ENCODE measurements at regions not wholly inside any gene's neighbourhood (a gene's known extent, or its start where the extent isn't known, plus 50 kb on each side); places are given as distances from the start of the nearest gene placed in this dataset.
"Not testable (repeated sequence)": the region's sequence is repeated elsewhere in the genome, so short reads cannot be mapped to it uniquely, and the experiment has no call there.

DNA sequence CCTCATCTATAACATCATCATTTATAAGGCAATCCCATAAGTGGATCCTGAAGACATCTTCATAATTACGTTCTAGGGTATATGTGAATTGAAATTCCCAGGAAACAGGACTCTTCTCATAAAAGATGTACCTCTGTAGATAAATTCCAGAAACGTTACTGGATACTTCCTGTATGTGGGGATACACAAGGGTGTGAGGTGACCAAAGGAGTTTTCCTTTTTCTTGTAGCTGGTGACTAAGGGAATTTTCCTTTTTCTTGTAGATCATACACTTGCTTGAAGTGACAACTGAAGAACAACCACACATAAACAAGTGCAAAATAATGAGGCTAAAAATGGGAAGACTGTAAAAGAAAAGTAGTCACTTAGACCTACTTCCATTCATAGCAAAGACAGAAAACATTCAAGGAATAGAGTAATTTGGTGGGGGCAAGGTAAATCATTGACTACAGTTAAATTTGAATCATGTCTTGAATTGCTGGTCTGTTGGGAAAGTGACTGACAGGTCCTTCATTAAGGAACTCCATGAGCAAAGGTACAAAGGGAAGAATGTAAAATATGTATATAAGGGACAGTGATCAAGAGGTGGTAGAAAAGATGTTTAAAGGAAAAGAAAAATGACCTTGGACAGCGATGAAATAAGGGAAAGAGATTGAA is 53.2 kb upstream of the UBE2E3 start:
- DNase-seq = no peak

- no peak for DNase-seq
Measured at GRCh38 chr2:180925700-180926099, 54.7 kb upstream of the UBE2E3 start.

- DNase-seq = no peak
Measured at GRCh38 chr2:180924063-180924462, 56.3 kb upstream of the UBE2E3 start.

GRCh38 chr2:180910831-180911665 is 69.4 kb upstream of the UBE2E3 start:
- DNase-seq = no peak

DNA sequence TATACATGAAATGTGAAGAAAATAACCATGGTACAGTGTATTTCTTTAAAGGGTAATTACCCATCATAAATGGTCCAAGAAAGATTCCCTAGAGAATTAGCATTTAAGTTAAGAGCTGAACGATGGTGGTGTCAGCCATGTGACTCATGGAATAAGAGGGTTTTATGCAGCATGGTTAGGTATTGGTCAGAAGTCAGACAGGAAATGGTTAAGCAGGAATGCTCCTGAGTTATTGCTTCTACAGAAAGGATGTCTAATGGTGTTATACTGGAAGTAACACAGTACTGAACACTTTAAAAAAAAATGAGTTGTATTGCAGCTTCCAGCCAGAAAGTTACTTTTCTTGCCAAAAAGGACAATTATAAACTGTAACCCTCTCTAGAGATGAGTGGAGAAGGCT is 72.7 kb upstream of the UBE2E3 start:
- DNase-seq = no peak

- no peak for DNase-seq
Measured at GRCh38 chr2:180905461-180905860, 74.9 kb upstream of the UBE2E3 start.

GRCh38 chr2:180905002-180905401 is 75.4 kb upstream of the UBE2E3 start:
- peak in 2 of 3 experiments; percentile 13 to 61 for DNase-seq

DNA sequence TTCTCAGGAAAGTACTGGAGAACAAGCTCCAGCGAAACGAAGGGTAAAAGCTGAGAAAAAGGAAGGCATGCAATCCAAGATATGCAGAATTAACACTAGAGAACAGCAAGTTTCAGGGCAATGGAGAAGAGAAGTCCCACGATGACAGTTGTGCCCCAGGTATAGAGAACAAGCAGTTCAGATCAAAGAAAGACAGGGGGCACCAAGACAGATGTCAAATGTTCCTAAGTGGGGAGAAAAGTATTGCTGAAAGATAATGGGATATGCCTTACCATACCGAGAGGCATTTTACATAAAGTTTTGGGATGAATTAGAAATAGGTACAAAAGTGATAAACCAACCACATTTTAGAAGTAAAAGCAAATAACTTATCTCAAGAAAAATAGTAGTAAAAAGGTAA is 79.1 kb upstream of the UBE2E3 start:
- DNase-seq = no peak

- DNase-seq = no peak
Measured at GRCh38 chr2:180893752-180894151, 86.7 kb upstream of the UBE2E3 start.

- DNase-seq = no peak
Measured at GRCh38 chr2:180892091-180892490, 88.3 kb upstream of the UBE2E3 start.

DNA sequence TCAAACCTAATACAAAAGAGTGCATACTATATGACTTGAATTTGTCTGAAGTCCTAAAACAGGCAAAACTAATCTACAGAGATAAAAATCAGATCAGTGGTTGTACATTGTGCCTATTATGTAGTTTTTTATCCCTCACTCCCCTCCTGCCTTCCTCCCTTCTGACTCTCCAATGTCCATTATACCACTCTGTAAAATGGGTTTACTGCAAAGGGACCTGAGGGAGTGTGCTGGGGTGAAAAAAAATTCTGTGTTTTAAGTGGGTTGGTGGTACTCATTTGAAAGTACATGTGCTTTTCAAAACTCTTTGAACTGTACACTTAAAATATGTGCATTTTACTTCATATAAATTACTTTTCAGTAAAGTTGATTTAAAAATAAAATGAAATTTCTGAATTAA is 89.0 kb upstream of the UBE2E3 start:
- DNase-seq = no peak

DNA sequence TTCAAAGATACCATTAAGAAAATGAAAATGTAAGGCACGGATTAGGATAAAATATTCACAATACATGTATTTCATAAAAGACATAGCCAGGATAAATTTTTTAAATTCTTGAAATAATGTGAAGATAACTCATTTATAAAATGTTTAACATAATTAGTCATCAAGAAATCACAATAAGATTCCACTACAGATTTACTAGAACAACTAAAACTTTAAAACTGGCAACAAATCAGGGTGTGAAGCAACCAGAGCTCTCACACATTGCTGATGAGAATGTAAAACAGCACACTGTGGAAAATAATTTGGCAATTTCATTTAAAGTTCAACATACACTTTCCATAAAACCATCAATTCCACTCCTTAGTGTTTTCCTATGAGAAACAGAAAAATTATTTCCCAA is 89.6 kb upstream of the UBE2E3 start:
- no peak for DNase-seq

DNA sequence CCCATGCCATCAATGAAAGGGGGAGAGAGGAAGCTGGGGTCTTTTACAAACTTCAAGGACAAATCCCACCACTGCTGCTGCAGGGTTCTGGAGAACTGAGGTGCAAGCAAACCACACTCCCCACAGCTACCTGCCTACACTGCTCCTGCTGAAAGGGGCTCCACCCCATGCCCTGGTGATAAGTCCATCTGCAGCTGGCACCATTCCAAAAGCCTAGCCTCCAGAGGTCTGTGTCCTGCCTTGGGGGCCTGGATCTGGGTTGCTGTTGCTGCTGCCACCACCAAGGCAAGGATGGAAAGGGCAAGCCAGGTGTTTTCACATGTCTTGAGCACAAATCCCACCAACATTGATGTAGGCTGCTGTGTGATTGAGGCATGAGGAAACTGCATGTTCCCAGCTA is 97.4 kb upstream of the UBE2E3 start:
- no peak for DNase-seq

DNA sequence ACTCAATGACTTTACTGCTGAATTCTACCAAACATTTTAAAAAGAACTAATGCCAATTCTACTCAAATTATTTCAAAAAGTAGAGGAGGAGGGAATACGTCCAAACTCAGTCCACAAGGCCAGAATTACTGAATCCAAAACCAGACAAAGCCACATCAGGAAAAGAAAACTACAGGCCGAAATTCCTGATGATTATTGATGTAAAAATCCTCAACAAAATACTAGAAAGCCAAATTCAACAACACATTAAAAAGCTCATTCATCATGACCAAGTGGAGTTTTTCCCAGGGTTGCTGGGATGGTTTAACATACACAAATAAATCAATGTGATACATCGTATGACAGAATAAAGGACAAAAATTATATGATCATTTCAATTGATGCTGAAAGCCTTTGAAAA is 103.9 kb upstream of the UBE2E3 start:
- no peak for DNase-seq

- no peak for DNase-seq
Measured at GRCh38 chr2:180873219-180873618, 107.2 kb upstream of the UBE2E3 start.

GRCh38 chr2:180872781-180873180 is 107.6 kb upstream of the UBE2E3 start:
- DNase-seq = not testable (repeated sequence)

- no peak for DNase-seq
Measured at GRCh38 chr2:180872255-180872654, 108.2 kb upstream of the UBE2E3 start.

- DNase-seq = no peak
Measured at GRCh38 chr2:180871649-180872048, 108.8 kb upstream of the UBE2E3 start.

- no peak for DNase-seq
Measured at GRCh38 chr2:180849851-180850250, 130.6 kb upstream of the UBE2E3 start.

DNA sequence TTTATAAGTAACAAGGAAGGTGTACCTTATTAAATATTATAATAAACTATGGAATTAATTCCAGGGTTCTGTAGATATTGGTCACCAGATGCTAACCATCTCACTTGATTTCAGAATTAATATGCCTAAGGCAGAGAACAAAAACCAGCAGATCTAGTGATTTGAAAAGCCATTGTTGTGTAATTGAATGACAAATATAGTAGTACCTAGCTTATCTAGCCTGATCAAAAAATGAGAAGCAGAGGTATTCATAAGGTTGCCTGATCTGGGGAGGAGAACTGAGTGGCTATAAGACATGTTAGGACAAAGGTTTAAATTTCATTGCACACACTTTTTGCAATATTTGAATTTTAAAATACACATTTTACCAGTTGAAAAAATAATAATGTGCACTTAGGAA is 132.0 kb upstream of the UBE2E3 start:
- no peak for DNase-seq

DNA sequence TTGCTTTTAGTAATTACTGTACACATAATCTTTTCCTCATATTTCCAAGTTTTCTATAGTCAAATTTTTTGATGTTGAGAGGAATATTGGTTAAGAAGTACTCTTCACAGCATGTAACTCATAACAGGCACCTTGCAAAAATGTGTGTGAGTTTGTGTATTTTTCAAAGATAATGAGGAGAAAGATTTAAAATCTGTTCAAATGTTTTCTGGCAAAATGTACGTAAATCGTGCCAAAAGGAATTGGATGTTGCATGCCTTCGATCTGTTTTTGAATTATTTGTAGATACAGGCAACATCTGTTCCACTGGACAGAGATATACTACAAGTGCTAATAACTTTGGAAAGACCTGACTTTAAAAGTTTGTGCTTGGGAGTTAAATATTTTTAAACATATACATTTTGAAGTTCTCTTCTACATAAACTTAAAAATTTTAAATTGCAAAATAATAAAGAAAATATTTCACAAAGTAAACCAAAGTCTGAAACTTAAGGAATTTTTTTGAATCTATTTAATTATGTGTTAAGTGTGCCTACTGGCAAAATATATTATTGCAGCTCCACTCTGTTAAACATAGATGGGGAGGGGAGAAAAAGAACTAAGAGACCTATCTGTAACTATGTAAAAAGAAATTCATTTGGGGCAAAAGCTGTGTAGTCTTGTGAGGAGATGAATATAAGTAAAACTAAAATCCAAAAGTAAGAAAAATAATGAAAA is 133.5 kb upstream of the UBE2E3 start:
- DNase-seq = no peak

GRCh38 chr2:180842461-180842860 is 137.9 kb upstream of the UBE2E3 start:
- peak in 1 of 3 experiments; percentile 32 for DNase-seq

GRCh38 chr2:180840641-180841040 is 139.8 kb upstream of the UBE2E3 start:
- DNase-seq = no peak

DNA sequence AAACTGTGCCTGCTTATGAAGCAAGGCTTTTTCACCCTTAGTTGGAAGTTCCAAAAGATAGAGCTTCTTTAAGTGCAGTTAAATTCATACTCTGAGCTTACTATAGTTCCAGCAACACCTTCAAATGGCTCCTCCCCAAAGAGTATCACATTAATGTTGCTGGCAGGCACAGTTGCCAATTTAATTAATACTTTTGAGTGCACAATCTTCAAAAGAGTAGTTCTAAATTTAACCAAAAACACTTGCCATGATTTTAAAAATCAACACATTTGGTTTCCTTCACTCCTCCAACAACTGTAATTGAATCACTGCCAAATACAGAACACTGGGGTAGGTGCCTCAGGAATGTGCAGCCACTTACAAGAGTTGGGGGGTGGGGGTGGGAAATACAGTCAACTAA is 150.6 kb upstream of the UBE2E3 start:
- DNase-seq = no peak
